Erythroblast (primary cell): ENCODE measurements at regions not wholly inside any gene's neighbourhood (a gene's known extent, or its start where the extent isn't known, plus 50 kb on each side); places are given as distances from the start of the nearest gene placed in this dataset.

Experiments used
- GATA1 ChIP-seq: IDR thresholded peaks from 2 replicates; pipeline ENCODE4 v1.6.1; 2011; ENCODE audit warnings: low read depth, mild to moderate bottlenecking, control low read depth, low read length, moderate library complexity
- POLR2A ChIP-seq: IDR thresholded peaks from 2 replicates; pipeline ENCODE4 v1.6.1; 2011; ENCODE audit warnings: mild to moderate bottlenecking, low read length

DNA sequence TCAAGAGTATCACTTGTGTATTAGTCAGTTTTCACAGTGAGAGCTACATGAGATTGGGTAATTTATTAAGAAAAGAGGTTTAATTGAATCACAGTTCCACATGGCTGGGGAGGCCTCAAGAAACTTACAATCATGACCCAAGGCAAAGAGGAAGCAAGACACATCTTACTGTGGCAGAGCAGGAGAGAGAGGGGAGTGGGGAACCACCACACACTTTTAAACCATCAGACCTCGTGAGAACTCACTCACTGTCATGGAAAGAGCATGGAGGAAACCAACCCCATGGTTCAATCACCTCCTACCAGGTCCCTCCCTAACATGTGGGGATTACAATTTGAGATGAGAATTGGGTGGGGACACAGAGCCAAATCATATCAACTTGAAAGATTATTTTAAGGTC is 522.9 kb downstream of the FLRT2 start:
- no peak for TF ChIP-seq POLR2A
- no peak for TF ChIP-seq GATA1
